ENCODE measurements at regions not wholly inside any gene's neighbourhood (a gene's known extent, or its start where the extent isn't known, plus 50 kb on each side); places are given as distances from the start of the nearest gene placed in this dataset.

GRCh38 chr3:27840807-27841594, 118.9 kb upstream of the EOMES start:
- no peak for TF ChIP-seq CTCF (IDR thresholded peaks at IDR 0.05; ENCODE audit: borderline replicate concordance, extremely low read depth, insufficient read depth)
- H3K27ac ChIP-seq (ENCODE audit: low read depth in 2 of 2, low read length in 2 of 2): no peak overlapping the region
- H3K27me3 ChIP-seq (ENCODE audit: control insufficient read depth, insufficient read depth, low read length): no peaks in the 10 kb centered on the region
- H3K9me3 ChIP-seq (ENCODE audit: control insufficient read depth in 2 of 3, insufficient read depth in 1 of 3, low read length in 3 of 3): no peaks in the 10 kb centered on the region
- intact Hi-C loops (cut with DNase I): no loop called here
- DNase-seq: no peak
- no peaks in the 10 kb centered on the region for H3K36me3 ChIP-seq (ENCODE audit: control insufficient read depth in 2 of 3, insufficient read depth in 3 of 3, low read length in 3 of 3)
- H3K4me3 ChIP-seq (ENCODE audit: low read length in 3 of 3): no peak overlapping the region
- FAIRE-seq: no peak
- H3K4me1 ChIP-seq (ENCODE audit: control insufficient read depth in 2 of 3, insufficient read depth in 2 of 3, low read depth in 1 of 3, low read length in 3 of 3): no peaks in the 10 kb centered on the region
- no peak overlapping the region for H3K9ac ChIP-seq (ENCODE audit: low read length in 3 of 3)

GRCh38 chr3:27844052-27844675, 122.0 kb upstream of the EOMES start:
- TF ChIP-seq CTCF (IDR thresholded peaks at IDR 0.05; ENCODE audit: borderline replicate concordance, extremely low read depth, insufficient read depth): no peak
- H3K9me3 ChIP-seq (ENCODE audit: control insufficient read depth in 2 of 3, insufficient read depth in 1 of 3, low read length in 3 of 3): no peaks in the 10 kb centered on the region
- no peak overlapping the region for H3K4me3 ChIP-seq (ENCODE audit: low read length in 3 of 3)
- H3K27me3 ChIP-seq (ENCODE audit: control insufficient read depth, insufficient read depth, low read length): no peaks in the 10 kb centered on the region
- no peaks in the 10 kb centered on the region for H3K36me3 ChIP-seq (ENCODE audit: control insufficient read depth in 2 of 3, insufficient read depth in 3 of 3, low read length in 3 of 3)
- no peaks in the 10 kb centered on the region for H3K4me1 ChIP-seq (ENCODE audit: control insufficient read depth in 2 of 3, insufficient read depth in 2 of 3, low read depth in 1 of 3, low read length in 3 of 3)
- FAIRE-seq (no peak), DNase-seq (no peak)
- intact Hi-C loops (cut with DNase I): no loop called here
- H3K27ac ChIP-seq (ENCODE audit: low read depth in 2 of 2, low read length in 2 of 2): no peak overlapping the region
- no peak overlapping the region for H3K9ac ChIP-seq (ENCODE audit: low read length in 3 of 3)

DNA sequence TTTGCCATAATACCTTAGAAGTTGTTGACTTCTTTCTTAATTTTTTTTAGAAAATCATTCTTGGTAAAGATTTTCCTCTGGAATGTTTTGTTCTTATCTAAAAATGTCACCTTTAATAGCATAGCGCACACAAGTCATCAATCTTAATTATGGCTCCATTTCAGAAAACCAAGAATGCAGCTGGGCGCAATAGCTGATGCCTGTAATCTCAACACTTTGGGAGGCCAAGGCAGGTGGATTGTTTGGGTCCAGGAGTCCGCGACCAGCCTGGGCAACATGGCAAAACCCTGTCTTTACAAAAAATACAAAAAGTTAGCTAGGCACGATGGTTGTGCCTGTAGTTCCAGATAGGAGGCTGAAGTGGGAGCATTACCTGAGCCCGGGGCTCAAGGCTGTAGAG, 125.6 kb upstream of the EOMES start:
- Histone ChIP-seq H3K4me1 (ENCODE audit: control insufficient read depth in 2 of 3, insufficient read depth in 2 of 3, low read depth in 1 of 3, low read length in 3 of 3) (no peaks in the 10 kb centered on the region), H3K4me3 (ENCODE audit: low read length in 3 of 3) (no peak overlapping the region), H3K9ac (ENCODE audit: low read length in 3 of 3) (no peak overlapping the region), H3K36me3 (ENCODE audit: control insufficient read depth in 2 of 3, insufficient read depth in 3 of 3, low read length in 3 of 3) (no peaks in the 10 kb centered on the region), H3K9me3 (ENCODE audit: control insufficient read depth in 2 of 3, insufficient read depth in 1 of 3, low read length in 3 of 3) (no peaks in the 10 kb centered on the region), H3K27me3 (ENCODE audit: control insufficient read depth, insufficient read depth, low read length) (no peaks in the 10 kb centered on the region), H3K27ac (ENCODE audit: low read depth in 2 of 2, low read length in 2 of 2) (no peak overlapping the region)
- FAIRE-seq (no peak), DNase-seq (no peak)
- intact Hi-C loops (cut with DNase I): no loop called here
- no peak for TF ChIP-seq CTCF (IDR thresholded peaks at IDR 0.05; ENCODE audit: borderline replicate concordance, extremely low read depth, insufficient read depth)
